Fibroblast of lung (primary cell): ENCODE measurements at regions not wholly inside any gene's neighbourhood (a gene's known extent, or its start where the extent isn't known, plus 50 kb on each side); places are given as distances from the start of the nearest gene placed in this dataset.

Experiments used
- CTCF ChIP-seq, 2 donors: IDR thresholded peaks in 1 of 2; conservative IDR thresholded peaks in 1 of 2; 1 replicate in 1 of 2; 2 replicates in 1 of 2; pipeline ENCODE4 v1.5.1; 2011 to 2012; ENCODE audit warnings: low read length in 2 of 2, control low read depth in 1 of 2, inconsistent platforms in 1 of 2, low read depth in 1 of 2, mild to moderate bottlenecking in 1 of 2
- EZH2 ChIP-seq: IDR thresholded peaks from 2 replicates; pipeline ENCODE4 v1.5.1; 2012; ENCODE audit warnings: low read length, control low read depth, mild to moderate bottlenecking; ENCODE audit errors: missing control alignments

GRCh38 chr1:73162564-73162963, 880.2 kb upstream of the NEGR1 start:
- TF ChIP-seq CTCF (conservative IDR thresholded peaks at IDR 0.05 in 1 of 2, IDR thresholded peaks at IDR 0.05 in 1 of 2; ENCODE audit: low read depth in 1 of 2, low read length in 2 of 2): no peak
- TF ChIP-seq EZH2: no peak
